Posterior cingulate gyrus (tissue), 11 donors: ENCODE measurements at regions not wholly inside any gene's neighbourhood (a gene's known extent, or its start where the extent isn't known, plus 50 kb on each side); places are given as distances from the start of the nearest gene placed in this dataset.

Source experiments
- DNase-seq, 10 donors: peaks; one replicate each; pipeline versions ENCODE4 v3.0.0 to v3.0.0-alpha.2; 2020 to 2021; ENCODE audit warnings: mixed read lengths in 3 of 10
- intact Hi-C: fragments of 100-400 bp; cut with DNase I; formaldehyde crosslinking; loops from one replicate; pipeline ENCODE4 v1.15.1; 2023

DNA sequence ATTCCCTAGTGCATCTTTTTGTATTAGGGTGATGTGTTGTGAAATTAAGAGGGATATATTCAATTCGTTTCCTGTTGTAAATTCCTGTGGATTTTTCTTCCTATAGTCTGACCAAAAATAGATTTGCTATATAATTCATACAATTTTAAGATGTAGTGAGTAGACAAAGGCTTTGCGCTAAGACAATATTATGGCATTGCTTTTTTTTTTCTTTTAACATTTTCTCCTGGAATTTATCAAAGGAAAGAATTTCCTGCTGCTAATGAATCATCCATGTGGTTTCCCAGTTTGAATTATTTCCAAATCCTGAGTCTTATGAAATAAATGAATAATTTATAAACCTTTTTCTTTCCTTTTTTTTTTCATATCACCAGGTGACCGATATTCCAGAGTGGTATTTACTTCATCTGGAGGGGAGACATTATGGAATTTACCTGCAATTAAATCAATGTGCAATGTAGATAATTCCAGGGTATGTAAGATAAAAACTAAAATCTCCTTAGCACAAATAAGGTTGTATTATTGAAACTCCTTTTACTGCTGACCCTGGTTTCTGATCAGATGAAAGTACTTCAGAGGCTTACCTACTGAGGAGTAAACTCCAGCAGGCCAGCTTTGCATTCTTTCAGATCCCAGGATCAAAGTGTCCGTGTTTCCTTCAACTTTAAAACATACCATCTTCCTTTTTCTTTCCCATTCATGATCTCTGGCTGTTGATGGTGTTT is 148.4 kb downstream of the TLR5 start:
- intact Hi-C loops: no loop called here
- no peak for DNase-seq

GRCh38 chr1:222995236-222995580 is 147.8 kb downstream of the TLR5 start:
- DNase-seq: no peak
- intact Hi-C loops: no loop called here

DNA sequence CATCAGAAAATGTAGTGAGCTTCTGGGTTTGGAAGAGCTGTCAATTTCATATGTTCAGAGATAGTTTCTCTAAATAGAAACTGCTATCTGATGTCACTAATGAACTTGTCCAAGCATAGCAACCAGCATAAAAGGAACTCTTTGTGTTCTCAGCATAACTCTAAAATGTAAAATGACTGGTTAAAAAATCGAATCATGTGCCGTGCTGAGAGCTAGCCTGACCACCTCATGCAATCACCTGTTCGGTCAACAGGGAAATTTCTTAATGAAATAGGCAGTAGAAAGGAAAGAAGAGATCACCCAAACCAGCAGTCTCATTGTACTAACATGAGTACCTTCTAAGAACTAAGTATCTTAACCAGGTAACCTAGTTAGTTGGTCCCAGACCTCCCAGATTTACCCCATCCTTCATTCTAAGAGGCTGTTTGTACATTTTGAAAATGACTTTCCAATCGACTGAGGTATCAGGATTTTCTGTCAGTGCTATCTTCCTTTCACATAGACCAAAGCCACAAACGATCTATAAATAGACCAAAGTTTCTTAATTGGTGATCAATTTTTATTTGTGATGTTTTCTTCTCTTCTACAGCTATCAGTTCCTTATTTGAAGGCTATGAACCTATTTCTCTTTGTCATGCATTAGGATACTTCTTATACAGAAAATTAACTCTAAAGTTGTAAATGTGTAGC is 147.3 kb downstream of the TLR5 start:
- DNase-seq: no peak
- intact Hi-C loops: no loop called here

- no peak for DNase-seq
- intact Hi-C loops: no loop called here
Observed at GRCh38 chr1:222996310-222996975, 146.6 kb downstream of the TLR5 start.

DNA sequence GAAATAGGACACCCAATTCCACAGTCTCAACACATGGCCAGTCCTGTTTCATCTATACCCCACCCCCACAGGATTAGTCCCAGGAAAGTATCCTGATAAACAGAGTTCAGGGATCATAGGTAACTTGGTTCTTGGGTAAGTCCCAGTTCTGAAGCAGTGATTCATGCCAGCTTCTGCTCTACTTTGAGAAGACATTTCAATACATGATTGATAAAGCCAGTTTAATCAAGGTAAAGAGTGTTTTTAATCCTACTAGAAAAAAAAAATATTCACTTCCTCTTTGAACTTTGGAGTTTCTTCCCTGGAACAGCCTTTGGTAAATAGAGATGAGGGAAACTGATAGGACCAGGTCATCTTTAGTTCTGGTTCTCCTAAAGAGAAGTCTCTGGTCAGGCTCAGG is 142.4 kb downstream of the TLR5 start:
- no peak for DNase-seq
- intact Hi-C loops: no loop called here

- intact Hi-C loops: no loop called here
- DNase-seq: no peak
Observed at GRCh38 chr1:223001653-223002634, 141.1 kb downstream of the TLR5 start.

DNA sequence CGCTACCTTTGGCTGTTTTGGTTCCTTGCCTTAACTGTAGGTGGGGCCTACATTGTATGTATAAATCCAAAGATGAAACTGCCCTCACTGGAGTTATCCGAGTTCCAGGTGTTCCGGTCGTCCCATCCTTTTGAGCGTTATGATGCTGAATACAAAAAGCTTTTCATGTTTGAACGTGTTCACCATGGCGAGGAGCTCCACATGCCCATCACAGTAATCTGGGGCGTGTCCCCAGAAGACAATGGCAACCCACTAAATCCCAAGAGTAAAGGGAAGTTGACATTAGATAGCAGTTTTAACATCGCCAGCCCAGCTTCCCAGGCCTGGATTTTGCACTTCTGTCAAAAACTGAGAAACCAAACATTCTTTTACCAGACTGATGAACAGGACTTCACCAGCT is 139.5 kb downstream of the TLR5 start:
- no peak for DNase-seq
- intact Hi-C loops: no loop called here

DNA sequence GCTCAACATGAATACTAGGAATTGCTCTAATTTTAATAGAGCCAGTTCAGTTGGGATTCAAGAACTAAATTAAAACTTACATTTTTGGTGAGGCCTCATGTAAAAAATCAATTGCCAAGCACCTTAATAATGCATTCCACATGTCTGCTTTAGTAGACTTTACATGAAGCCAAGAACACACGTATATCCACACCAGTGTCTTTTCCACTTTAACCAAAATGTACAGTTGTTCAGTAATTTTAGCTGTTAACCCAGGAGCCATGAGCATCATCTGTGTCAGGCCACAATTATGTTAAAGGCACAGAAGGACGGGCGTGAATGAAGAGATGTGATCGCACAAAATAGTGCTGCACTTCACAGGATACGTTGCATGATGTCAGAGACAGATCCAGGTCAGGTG is 136.7 kb downstream of the TLR5 start:
- intact Hi-C loops: no loop called here
- DNase-seq: no peak

- no peak for DNase-seq
- intact Hi-C loops: no loop called here
Observed at GRCh38 chr1:223006917-223007648, 136.0 kb downstream of the TLR5 start.

DNA sequence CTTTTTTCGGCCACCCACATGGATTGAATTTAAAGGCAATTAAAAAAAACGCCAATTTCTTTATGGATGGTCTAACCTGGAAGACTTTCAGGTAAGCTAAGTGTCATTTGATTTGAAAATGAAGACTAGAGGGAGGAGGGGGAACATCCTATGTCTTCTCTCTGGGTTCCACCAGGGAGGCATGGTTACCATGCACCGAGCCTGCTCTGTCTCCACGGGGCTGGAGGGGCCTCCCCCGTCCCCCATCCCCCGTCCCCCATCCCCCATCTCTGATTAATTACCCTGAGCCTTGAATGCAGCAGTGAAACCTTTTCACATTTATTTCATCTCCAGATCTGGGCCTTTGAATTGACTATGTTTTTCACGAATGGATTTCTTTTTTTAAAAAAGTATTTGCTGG is 135.1 kb downstream of the TLR5 start:
- DNase-seq: no peak
- intact Hi-C loops: no loop called here

GRCh38 chr1:223008808-223009207 is 134.2 kb downstream of the TLR5 start:
- DNase-seq: no peak
- intact Hi-C loops: no loop called here

- no peak for DNase-seq
Observed at GRCh38 chr1:223009406-223009805, 133.6 kb downstream of the TLR5 start.

DNA sequence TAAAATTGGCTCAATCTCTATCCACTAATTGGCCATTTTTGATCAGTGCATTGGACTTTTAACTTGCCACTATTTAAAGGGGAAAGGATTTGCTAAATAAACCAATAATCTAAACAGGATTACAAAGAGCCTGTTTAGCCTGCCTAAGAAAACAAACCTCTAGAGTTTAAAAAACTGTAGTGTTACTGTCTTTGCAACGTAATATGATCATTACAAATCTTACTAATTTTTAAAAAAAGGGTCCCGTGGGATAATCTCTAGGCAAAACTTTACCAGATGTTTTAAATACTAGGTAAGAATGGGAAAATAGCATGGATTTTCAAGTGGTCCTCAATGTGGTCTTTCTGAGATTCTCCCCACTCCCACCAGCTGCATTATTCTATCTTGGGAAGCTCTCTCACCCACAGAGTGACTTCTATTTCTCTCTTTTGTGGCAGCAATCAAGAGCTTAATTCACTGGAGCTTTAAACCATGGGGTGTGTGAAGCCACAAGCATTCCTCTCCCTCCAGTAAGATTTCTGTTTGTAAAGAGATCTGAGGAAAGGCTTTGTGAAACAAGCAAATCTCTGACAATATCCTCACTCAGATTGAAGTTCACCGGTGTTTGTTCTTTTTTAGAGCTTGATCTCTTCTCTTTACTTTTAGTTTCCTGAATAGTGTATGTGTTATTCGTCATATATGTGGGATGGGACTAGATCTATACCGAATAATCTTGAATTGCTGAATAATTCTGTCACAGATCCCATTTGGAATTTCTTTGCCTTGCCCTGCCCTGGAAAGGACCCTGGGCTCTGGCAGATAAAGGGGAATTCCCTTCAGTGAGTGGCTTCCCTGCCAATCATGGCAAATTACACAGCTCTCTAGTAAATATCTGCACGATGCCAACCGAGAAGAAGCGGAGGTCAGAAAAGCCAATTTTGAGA is 132.2 kb downstream of the TLR5 start:
- intact Hi-C loops: no loop called here
- DNase-seq: no peak

More at GRCh38 chr1:223009406-223009805, 133.6 kb downstream of the TLR5 start:
- intact Hi-C loops: no loop called here

GRCh38 chr1:223011505-223011856 is 131.6 kb downstream of the TLR5 start:
- DNase-seq: no peak
- intact Hi-C loops: no loop called here

GRCh38 chr1:223012176-223012788 is 130.8 kb downstream of the TLR5 start:
- intact Hi-C loops: no loop called here
- DNase-seq: no peak

- DNase-seq: no peak
- intact Hi-C loops: no loop called here
Observed at GRCh38 chr1:223012938-223013337, 130.1 kb downstream of the TLR5 start.

DNA sequence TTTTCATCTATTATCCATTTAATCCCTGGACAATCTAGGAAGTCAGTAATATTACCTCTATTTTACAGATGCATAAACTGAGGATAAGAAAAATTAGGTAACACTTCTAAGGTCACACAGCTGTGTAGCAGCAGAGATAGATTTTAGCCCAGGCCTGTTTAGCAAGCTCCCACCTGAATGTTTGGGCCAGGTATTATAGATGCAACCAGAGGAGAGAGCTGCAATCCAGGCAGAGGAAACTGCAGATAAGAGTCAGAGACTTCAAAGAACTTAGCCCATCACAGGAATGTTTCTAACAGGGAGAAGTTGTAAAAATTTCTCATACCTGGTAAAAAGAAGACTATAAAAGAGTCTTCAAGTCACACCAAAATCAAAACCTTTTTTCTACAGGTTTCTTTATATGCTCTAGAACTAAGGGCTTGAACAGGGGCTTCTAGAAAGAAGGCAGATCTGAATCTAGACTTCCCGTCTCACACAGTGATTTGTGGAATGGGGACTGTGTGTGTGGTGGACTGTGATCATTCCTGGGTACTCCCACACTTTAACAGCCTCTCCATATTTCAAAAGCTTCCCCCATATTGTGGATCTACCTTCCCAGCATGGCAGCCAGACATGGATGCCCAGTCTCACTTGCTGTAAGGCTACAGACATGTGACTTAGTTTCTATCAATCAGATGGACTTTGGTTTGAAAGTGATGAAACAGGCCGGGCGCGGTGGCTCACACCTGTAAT is 128.7 kb downstream of the TLR5 start:
- DNase-seq: no peak
- intact Hi-C loops: no loop called here

GRCh38 chr1:223016381-223016780 is 126.7 kb downstream of the TLR5 start:
- intact Hi-C loops: no loop called here
- DNase-seq: no peak
